GM10266 (cell line): ENCODE measurements at regions not wholly inside any gene's neighbourhood (a gene's known extent, or its start where the extent isn't known, plus 50 kb on each side); places are given as distances from the start of the nearest gene placed in this dataset.

Experiments
- DNase-seq: peaks from one replicate; pipeline ENCODE4 v3.0.0; 2012; ENCODE audit errors: extremely low spot score
- TF ChIP-seq, protein P1 (sequence below): IDR thresholded peaks from 2 replicates; pipeline ENCODE4 v1.5.1; 2012; ENCODE audit warnings: mild to moderate bottlenecking, low read depth; ENCODE audit not compliant: control insufficient read depth, insufficient read depth; ENCODE audit errors: missing control alignments

DNA sequence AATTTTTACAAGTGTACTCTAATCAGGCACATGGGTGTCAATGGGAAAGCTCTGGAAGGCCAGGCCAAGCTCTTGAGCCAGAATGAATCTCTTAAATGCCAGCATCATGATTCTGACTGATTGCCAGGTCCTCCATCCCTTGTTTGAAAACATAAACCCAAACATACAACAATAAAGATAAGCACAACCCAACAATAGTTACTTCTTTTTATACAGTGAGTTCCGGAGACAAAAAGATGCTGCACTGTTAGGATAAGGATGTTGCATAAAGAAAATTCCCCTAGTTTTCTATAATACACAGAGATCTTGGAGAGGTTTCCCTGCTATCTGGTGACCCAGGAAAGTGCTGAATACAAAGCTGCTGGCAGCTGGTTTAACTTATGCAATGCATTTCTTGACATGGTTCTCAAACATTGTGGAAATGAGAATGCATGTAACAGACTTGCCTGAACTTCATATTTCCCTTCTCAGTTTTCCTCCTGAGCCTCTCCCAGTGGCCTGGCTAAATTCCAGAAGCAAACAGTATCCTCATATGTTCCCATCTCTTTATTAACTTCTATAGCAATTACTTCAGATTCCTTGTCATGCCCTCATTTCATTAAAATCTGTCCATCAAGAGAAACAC is 180.1 kb upstream of the PRICKLE2 start:
- DNase-seq: no peak
- TF ChIP-seq, protein P1, sequence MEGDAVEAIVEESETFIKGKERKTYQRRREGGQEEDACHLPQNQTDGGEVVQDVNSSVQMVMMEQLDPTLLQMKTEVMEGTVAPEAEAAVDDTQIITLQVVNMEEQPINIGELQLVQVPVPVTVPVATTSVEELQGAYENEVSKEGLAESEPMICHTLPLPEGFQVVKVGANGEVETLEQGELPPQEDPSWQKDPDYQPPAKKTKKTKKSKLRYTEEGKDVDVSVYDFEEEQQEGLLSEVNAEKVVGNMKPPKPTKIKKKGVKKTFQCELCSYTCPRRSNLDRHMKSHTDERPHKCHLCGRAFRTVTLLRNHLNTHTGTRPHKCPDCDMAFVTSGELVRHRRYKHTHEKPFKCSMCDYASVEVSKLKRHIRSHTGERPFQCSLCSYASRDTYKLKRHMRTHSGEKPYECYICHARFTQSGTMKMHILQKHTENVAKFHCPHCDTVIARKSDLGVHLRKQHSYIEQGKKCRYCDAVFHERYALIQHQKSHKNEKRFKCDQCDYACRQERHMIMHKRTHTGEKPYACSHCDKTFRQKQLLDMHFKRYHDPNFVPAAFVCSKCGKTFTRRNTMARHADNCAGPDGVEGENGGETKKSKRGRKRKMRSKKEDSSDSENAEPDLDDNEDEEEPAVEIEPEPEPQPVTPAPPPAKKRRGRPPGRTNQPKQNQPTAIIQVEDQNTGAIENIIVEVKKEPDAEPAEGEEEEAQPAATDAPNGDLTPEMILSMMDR: no peak

DNA sequence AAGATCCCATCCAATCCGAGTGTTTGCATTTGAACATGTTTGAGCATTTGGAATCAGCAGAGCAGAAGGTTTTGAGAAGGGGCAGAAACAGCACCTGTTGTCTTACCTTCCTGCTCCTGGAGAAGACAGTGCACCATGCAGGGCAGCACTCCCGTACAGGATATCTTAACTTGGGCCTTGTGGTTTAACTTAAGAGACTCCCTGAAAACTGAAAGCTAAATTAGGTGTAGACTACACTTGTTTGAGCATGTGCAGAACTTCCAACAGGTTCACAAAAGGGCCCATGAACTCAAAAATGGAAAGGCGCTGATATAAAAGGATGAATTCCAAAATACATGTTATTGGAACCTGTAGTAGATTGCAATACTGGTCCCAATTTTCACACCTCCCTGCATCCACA is 175.4 kb upstream of the PRICKLE2 start:
- no peak for DNase-seq
- TF ChIP-seq, protein P1: no peak

DNA sequence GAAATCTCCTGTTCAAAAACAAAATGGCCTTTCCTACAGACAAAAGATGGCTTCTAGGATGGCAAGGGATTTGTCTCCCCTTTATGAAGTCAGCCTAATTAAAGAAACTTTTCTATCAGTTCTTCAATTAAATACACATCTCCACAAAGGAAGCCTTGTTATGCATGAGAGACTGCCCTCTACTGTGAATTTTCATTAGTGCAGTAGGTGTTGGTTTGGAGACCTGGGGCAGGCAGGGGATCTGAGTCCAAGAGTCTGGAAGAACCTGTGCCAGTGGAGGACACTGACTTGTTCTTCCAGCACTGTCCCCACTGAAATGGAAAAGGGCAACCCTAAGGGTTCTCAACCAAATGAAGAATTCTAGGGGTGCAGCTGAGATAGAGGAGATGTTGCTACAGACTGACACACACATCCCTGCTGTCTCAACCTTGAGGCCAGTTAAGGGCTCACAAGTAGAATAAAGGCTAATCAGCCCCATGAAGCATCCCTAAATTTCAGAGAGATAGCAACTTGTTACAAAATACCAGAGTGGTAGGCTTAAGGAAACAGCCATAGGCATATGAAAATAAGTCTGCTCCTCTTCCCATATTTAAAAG is 174.0 kb upstream of the PRICKLE2 start:
- TF ChIP-seq, protein P1: peak; percentile 53
- DNase-seq: peak; percentile 25

DNA sequence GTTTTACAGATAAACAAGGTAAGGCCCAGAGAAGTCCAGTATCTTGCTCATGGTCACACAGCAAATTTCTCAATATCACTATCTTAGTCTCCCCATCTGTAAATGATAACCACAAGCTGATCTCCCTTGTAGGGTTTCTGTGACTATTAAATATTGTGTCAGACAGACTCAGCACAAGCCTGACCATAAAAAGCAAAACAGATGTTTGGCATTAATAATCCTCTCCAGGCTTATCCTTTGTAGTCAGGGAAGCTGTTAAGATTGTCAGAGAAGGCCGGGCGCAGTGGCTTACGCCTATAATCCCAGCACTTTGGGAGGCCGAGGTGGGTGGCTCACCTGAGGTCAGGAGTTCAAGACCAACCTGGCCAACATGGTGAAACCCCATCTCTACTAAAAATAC is 173.2 kb upstream of the PRICKLE2 start:
- no peak for DNase-seq
- TF ChIP-seq, protein P1: no peak

DNA sequence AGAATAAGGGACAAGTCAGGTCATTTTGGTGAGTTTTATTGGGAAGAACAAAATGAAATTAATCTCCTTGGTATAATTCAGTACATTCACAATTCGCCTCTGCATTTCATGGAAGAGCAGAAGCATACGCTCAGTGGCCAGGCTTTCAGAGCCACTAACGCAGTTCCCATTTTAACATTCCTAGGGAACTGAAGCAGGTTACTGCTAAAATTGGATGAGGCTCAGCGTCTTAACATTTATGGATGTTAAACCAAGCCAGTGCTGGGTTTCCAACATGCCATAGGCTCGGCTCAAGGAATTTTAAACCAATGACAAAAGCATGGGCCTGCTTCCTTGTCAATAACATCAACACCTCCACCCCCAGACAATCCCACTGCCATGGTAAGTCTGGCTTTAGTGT is 172.7 kb upstream of the PRICKLE2 start:
- TF ChIP-seq, protein P1: no peak
- DNase-seq: no peak

DNA sequence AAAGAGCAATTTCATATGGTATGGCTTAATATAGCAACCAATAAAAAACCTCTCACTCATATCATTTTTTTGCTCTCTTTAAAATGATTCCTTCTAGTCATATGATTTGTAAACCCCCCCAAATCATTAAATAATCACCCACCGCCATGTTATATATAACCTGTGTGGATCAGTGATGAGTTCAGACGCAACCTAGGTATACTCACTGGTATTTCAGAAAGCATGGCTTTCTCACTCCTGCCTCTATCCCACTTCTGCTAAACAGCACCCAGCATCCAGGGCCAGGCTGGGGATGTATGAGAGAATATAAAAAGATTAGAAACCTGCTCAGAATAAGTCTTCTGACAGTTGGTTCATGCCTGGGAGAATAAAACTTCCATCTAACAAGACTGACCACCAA is 172.3 kb upstream of the PRICKLE2 start:
- DNase-seq: no peak
- TF ChIP-seq, protein P1: no peak

DNA sequence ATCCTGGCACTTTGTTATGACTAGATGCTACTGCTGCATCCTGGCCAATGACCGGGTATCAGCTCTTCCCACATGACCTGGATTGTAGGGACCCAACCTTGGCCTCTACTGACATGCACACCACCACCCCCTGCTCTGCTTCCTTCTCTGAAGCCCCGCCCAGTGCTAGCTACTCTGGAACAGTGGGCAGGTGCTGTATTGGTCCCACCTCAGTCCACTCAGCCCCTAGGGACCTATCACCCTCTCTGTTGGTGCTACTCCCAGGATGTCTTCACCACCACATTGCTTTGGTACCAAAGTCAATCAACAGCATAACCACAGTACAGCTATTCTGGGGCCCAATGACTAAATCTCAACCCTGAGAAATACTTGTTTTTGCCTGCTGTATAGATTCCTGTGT is 170.2 kb upstream of the PRICKLE2 start:
- no peak for DNase-seq
- TF ChIP-seq, protein P1: no peak
